COLO829 (cell line): ENCODE measurements at regions not wholly inside any gene's neighbourhood (a gene's known extent, or its start where the extent isn't known, plus 50 kb on each side); places are given as distances from the start of the nearest gene placed in this dataset.
A peak's percentile ranks its signal among the peaks of the same experiment; 100 is the strongest.
"Not testable (repeated sequence)": the region's sequence is repeated elsewhere in the genome, so short reads cannot be mapped to it uniquely, and the experiment has no call there.

ENCODE experiments used
- DNase-seq: peaks from one replicate; pipeline ENCODE4 v3.0.0; 2012; ENCODE audit warnings: low spot score

DNA sequence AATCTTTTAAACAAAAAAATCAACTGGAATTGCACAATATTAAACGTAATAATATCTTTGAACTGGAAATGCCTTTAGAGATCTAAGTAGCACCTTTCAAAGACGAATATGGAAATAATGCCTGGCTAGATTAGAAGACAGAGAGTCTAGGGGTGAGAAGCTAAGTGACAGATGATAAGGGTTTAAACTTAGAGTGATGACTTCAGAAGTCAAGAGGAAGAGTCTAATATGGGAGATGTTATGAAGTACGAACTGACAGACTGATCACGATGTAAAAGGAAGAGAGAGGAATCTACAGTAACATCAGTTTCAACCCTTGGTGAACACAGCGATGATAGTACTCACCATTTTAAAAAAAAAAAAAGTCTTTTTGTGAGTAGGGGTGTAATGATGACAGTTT, 57.9 kb downstream of the HINT1 start:
- DNase-seq: no peak

GRCh38 chr5:131104169-131104808, 60.8 kb downstream of the HINT1 start:
- no peak for DNase-seq

DNA sequence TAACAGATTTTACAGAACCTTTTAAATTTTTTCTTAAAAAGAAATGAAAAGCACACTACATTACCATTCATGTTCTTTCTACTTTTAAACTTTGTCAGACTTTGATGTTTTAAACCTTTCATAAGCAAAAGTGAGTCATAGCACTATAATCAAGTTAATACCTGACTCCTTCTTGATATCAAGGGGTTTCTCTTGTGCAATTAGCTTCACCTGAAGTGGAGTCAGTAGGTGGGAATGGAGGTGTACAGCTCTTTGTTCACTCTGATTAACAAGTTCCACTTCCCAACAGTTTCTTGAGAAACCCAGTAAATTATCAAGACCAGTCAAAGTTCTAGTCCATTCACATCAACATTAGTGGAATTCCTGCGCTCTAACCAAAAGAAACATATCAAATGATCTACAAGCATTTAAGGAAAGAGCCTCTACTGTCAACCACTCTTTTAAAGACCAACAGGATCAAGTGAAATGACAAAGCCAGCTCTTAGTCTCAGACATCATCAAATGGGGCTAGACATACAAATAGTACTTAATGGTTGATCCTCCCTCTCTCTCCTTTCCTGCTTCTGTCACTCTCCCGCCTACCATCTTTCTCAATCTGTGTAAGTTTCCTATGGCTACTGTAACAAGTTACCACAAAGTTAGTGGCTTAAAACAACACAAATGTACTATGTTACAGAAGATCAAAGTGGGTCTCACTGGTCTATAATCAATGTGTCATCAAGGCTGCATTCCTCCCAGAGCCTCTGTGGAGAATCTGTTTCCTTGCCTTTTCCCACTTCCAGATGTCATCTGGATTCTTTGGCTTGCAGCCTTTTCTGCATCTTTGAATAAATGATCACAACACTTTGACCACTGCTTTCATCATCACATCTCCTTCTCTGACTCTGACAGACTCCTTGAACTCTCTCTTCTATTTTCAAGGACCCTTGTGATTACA, 68.0 kb downstream of the HINT1 start:
- no peak for DNase-seq

- not testable (repeated sequence) for DNase-seq
Measured at GRCh38 chr5:131095561-131095960, 69.5 kb downstream of the HINT1 start.

GRCh38 chr5:131084436-131084835, 80.6 kb downstream of the HINT1 start:
- DNase-seq: no peak

DNA sequence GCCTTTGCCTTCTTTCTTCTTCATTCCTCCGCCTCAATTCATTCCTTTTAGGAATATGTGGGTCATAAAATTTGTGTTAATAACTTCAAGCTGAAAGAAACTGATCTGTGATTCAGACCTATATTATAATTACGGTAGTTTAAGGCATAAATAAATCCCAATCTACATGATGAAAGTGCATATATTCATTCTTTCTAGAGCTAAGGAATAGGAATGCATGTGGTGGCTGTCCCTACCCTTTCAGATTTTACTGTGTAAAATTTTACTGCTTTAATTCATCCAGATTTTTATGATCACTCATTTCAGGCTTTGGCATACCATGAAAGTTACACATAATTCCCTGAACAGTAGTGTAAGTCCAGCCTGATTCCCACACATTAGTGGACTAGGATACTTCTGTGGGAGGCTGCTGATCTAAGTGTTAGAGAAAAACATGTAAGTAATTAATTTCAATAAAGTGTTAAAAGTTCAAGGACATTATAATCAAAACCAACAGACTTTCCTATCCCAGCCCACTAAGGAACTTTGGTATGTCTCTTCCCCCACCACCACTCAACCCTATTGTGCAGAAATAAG, 83.1 kb downstream of the HINT1 start:
- DNase-seq: no peak

GRCh38 chr5:131081374-131081773, 83.7 kb downstream of the HINT1 start:
- no peak for DNase-seq

GRCh38 chr5:131079232-131079631, 85.8 kb downstream of the HINT1 start:
- DNase-seq: no peak

GRCh38 chr5:131068893-131069643, 96.0 kb downstream of the HINT1 start:
- DNase-seq: peak; percentile 11

DNA sequence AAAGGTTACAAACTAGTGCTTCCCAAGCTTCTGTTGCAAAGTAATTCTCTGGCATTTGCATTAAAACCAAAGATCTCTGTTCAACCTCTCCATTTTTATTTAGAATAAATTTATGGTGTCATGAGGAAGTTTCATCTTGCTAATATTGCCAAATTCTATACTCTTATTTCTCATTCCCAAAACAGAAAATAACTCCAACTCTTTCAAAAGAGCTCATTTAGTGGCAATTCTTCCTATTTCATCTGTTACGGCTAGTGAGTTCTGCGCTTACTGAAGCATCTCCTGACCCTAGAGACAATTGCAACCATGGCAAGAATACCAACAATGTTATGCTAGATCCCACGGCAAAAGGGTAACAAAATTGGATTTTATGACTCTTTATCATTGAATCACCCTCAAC, 97.0 kb downstream of the HINT1 start:
- DNase-seq: no peak

DNA sequence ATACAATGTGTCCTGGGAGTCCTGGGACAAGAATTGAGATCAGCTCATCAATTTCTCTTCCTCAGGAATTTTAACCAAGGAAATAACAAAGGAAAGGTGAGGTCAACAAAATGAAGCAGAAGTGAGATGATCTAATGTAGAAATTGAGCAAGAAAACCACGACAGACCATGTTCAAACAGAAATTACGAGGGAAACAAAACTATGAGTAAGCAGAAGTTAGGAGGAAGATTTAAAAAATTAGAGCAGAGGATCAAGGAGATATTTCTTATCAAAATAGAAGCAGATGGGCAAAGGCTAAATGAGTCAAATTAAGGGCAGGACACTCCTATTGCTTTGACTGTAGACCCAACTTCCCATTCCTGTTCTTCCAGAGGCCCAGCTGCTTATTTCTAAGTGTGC, 97.4 kb downstream of the HINT1 start:
- DNase-seq: no peak

DNA sequence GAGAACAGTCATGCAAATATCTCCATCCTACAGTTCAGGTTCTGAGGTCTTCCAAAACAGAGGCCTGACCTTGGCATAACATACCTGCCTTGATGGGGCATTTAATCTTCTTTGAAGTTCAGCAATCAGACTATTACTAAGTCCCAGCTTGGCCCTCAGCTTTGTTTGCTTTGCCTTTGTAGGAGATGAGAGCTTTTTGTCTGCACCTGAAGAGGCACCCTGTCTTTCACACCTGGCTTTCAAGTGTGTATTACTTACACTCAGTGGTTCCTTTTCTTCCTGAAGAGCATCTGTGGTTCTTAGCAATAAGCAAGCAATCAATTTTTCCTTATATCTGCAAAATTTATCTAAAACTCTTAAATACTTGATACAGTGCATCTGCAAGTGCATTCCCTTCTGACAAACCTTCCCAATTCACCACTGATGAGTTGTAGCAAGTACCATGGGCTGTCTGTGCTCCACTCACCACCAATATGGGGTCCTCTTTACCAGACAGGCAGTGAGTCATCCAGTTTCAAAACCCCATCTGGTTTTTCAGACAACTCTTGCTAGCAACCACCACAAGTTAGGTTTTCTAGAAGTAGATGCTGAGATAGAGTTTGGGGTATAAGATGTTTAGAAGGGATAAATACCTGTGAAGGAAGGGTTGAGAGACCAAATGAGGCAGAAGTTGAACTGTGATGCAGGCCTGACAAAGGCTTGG, 100.2 kb downstream of the HINT1 start:
- DNase-seq: no peak

GRCh38 chr5:131042021-131042789, 122.9 kb downstream of the HINT1 start:
- no peak for DNase-seq

DNA sequence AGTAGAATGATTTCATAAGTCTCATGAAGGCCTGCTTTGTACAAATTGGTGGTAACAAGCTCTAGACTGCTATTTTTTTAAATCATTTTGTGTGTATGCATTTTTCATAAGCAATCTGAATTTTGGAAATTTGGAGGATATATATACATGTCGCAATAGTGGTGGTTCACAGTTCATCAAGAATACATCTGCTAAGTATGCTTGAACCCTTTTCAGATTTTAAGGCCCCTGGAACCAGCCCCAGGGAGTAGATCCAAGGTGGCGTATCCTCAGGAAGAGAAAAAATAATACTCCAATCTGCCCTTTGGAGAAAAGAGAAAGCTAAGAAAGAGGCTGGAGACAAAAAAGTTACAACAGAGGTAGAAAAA, 141.6 kb downstream of the HINT1 start:
- DNase-seq: no peak

DNA sequence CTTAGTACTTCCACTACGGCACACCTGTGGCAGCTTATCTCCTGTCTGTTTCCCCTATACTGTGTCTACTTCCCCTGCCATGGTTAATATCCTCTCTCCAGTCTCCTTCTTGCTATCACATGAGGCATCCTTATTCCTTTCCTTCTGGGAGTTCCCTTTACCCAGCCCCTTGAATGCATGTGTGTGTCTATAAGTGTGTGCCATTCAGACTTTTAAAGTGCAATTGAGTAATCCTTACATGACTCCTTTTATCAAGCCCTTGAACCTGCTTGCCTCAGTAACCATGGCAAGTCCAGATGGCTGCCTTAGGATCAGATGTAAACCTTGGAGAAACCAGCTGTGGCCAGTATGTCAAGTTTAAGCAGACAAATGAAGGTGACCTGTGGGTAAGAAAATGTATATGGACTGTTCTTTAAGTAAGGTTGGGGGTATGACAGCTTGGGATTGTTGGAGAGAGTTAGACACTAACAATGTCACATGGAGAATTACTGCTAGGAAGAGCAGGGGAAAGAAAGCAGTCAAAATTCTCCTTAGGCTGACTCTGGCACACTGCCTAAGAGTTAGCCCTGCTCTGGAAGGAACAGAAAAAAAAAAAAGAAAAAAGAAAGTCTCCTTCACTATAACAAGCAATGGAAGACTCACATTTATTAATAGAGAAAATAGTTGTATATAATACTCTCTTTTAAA, 142.1 kb downstream of the HINT1 start:
- DNase-seq: no peak

GRCh38 chr5:131021646-131022045, 143.4 kb downstream of the HINT1 start:
- DNase-seq: no peak

DNA sequence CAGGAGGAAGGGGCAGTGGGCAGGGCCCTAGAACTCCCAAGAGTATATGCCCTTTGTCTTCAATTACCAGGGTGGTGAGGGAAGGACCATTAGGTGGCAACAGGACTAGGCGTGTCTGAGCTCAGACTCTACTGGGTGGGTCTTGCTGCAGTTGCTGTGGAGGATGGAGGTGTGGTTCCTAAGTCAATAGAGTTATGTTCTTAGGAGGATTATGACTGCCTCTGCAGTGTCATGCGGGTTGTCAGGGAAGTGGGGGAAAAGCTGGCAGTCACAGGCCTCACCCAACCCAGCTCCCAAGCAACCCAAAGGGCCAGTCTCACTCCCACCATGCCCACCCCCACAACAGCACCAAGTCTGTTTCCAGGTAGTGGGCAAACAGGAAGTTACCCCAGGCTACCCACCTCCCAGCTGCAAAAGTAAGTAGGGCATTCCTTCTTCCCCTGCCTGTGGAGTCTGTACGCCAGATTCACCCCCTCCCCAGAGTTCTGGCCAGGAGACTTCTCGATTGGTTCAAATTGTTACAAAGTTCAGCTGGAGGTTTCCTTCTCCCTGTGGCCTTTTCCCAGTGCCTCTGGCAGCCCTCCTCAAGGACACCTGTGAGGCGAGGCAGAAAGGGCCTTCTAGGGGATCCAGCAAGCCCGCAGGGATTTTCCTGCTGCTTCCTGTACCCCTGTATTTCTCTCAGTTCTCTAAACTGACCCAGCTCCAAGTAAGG, 145.3 kb downstream of the HINT1 start:
- no peak for DNase-seq

GRCh38 chr5:131019111-131019510, 145.9 kb downstream of the HINT1 start:
- DNase-seq: no peak

DNA sequence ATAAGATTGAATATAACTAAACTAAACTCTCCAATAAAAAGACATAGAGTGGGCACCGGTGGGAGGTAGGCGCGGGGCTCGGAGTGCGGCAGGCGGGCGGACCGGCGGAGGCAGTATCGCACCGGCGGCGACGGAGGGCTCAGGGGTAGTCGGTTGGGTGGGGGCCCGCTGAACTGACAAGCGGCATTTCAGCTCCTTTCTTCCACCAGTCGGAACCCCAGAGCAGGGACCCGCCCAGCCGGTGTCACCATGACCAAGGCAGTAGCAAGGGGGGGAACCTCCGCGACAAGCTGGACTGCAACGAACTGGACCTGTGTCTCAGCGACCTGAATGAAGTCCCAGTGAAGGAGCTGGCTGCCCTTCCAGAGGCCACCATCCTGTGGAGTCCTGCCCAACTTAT, 156.7 kb downstream of the HINT1 start:
- DNase-seq: no peak
